SK-N-SH (cell line): ENCODE measurements at regions not wholly inside any gene's neighbourhood (a gene's known extent, or its start where the extent isn't known, plus 50 kb on each side); places are given as distances from the start of the nearest gene placed in this dataset.

Experiments
- CTCF ChIA-PET: fragments of 300-600, 350-600 bp; formaldehyde crosslinking; extraction: SDS; loops from one replicate; lab custom pipeline; 2021; lab: Yijun Ruan, JAX
- POLR2A ChIA-PET: fragments of 350-600 bp; sonication (Branson Sonifier 250); formaldehyde crosslinking; extraction: SDS; loops from one replicate; lab custom pipeline; 2020; ENCODE audit warnings: antibody characterized with exemption, inconsistent platforms; lab: Yijun Ruan, JAX
- DNase-seq: peaks from one replicate; pipeline ENCODE4 v3.0.0; 2012
- H2AFZ ChIP-seq: fragments of 200-600 bp; sonication (generic); 2 replicates; pipeline ENCODE4 v1.8.1; 2016; ENCODE audit warnings: antibody characterized with exemption, mild to moderate bottlenecking, low read depth
- H3F3A ChIP-seq: fragments of 200-600 bp; sonication (generic); replicated peaks from 2 replicates; pipeline ENCODE3; 2016; ENCODE audit warnings: antibody characterized with exemption, mild to moderate bottlenecking; ENCODE audit not compliant: insufficient read depth
- H3K27ac ChIP-seq, 2 experiments: fragments of 200-500 bp in 1 of 2; fragments of 200-600 bp in 1 of 2; sonication (Bioruptor generic) in 1 of 2; sonication (generic), shearing (Covaris generic) in 1 of 2; 2 replicates each; pipeline versions ENCODE4 v1.5.1 to v1.6.1; 2014 to 2016; ENCODE audit warnings: low read depth in 2 of 2, inconsistent platforms in 1 of 2, low read length in 1 of 2, mild to moderate bottlenecking in 1 of 2, mixed read lengths in 1 of 2
- H3K27me3 ChIP-seq: fragments of 200-600 bp; sonication (generic), shearing (Covaris generic); 2 replicates; pipeline ENCODE4 v1.6.1; 2016; ENCODE audit warnings: mixed run types; ENCODE audit not compliant: insufficient read depth
- H3K36me3 ChIP-seq, 2 experiments: fragments of 200-500 bp in 1 of 2; fragments of 200-600 bp in 1 of 2; sonication (Bioruptor generic) in 1 of 2; sonication (generic) in 1 of 2; replicated peaks in 1 of 2; 2 replicates each; pipeline versions ENCODE3 to v1.5.1; 2014 to 2016; ENCODE audit warnings: low read length in 1 of 2, mild to moderate bottlenecking in 1 of 2; ENCODE audit not compliant: insufficient read depth in 2 of 2, control insufficient read depth in 1 of 2
- H3K4me1 ChIP-seq, 2 experiments: fragments of 200-500 bp in 1 of 2; fragments of 200-600 bp in 1 of 2; sonication (Bioruptor generic) in 1 of 2; sonication (generic), shearing (Covaris generic) in 1 of 2; 2 replicates each; pipeline versions ENCODE4 v1.5.1 to v1.6.1; 2014 to 2016; ENCODE audit warnings: low read depth in 1 of 2, low read length in 1 of 2, mixed run types in 1 of 2; ENCODE audit not compliant: insufficient read depth in 2 of 2, control insufficient read depth in 1 of 2
- H3K4me2 ChIP-seq: fragments of 200-600 bp; sonication (generic), shearing (Covaris generic); 2 replicates; pipeline ENCODE4 v1.6.1; 2017; ENCODE audit warnings: mixed run types
- H3K4me3 ChIP-seq, 2 experiments: fragments of 200-500 bp in 1 of 2; fragments of 200-600 bp in 1 of 2; sonication (Bioruptor generic) in 1 of 2; sonication (generic), shearing (Covaris generic) in 1 of 2; 2 replicates each; pipeline versions ENCODE4 v1.5.1 to v1.8.1; 2014 to 2016; ENCODE audit warnings: low read depth in 2 of 2, inconsistent platforms in 1 of 2, low read length in 1 of 2, mild to moderate bottlenecking in 1 of 2, mixed read lengths in 1 of 2, moderate library complexity in 1 of 2
- H3K79me2 ChIP-seq: fragments of 200-600 bp; sonication (generic); 2 replicates; pipeline ENCODE4 v1.8.1; 2017; ENCODE audit warnings: mild to moderate bottlenecking; ENCODE audit not compliant: insufficient read depth
- H3K9ac ChIP-seq: fragments of 200-600 bp; sonication (generic); 2 replicates; pipeline ENCODE4 v1.6.1; 2017; ENCODE audit warnings: mixed run types
- H3K9me2 ChIP-seq: fragments of 200-600 bp; sonication (generic); 2 replicates; pipeline ENCODE4 v1.6.1; 2017; ENCODE audit warnings: mixed run types
- H3K9me3 ChIP-seq: fragments of 200-600 bp; sonication (generic); 2 replicates; pipeline ENCODE4 v1.6.1; 2017; ENCODE audit warnings: mixed run types, mild to moderate bottlenecking, moderate library complexity
- H4K20me1 ChIP-seq: fragments of 200-600 bp; sonication (generic); 2 replicates; pipeline ENCODE4 v1.6.1; 2017; ENCODE audit warnings: mild to moderate bottlenecking, mixed run types; ENCODE audit not compliant: insufficient read depth
- ELF1 ChIP-seq: IDR thresholded peaks from 2 replicates; pipeline ENCODE4 v1.4.0; 2012
- EP300 ChIP-seq, 2 experiments: IDR thresholded peaks; 2 replicates each; pipeline versions ENCODE4 v1.4.0 to v1.6.1; 2012; ENCODE audit warnings: borderline replicate concordance in 1 of 2, low read depth in 1 of 2, low read length in 1 of 2
- FOSL2 ChIP-seq: IDR thresholded peaks from 2 replicates; pipeline ENCODE4 v1.4.0; 2012; ENCODE audit warnings: low read depth, mild to moderate bottlenecking, moderate library complexity, borderline replicate concordance
- FOXJ3 ChIP-seq: sonication (generic); formaldehyde crosslinking; IDR thresholded peaks from 2 replicates; pipeline ENCODE4 v1.5.1; 2020; ENCODE audit warnings: mild to moderate bottlenecking, missing genetic modification reagents
- GABPA ChIP-seq: IDR thresholded peaks from 2 replicates; pipeline ENCODE4 v1.4.0; 2012; ENCODE audit warnings: low read depth, mild to moderate bottlenecking
- GATA2 ChIP-seq: sonication (generic); formaldehyde crosslinking; IDR thresholded peaks from 2 replicates; pipeline ENCODE4 v1.5.0; 2020; ENCODE audit warnings: mild to moderate bottlenecking, missing genetic modification reagents
- MAX ChIP-seq: IDR thresholded peaks from 2 replicates; pipeline ENCODE4 v1.4.0; 2012; ENCODE audit warnings: low read depth
- NFIC ChIP-seq: IDR thresholded peaks from 2 replicates; pipeline ENCODE4 v1.4.0; 2012; ENCODE audit warnings: borderline replicate concordance
- NRF1 ChIP-seq: IDR thresholded peaks from 2 replicates; pipeline ENCODE4 v1.6.1; 2012; ENCODE audit warnings: low read depth, mild to moderate bottlenecking, low read length
- PBX3 ChIP-seq: IDR thresholded peaks from 2 replicates; pipeline ENCODE4; 2012
- REST ChIP-seq: IDR thresholded peaks from 2 replicates; pipeline ENCODE4 v1.6.1; 2012; ENCODE audit warnings: mild to moderate bottlenecking, low read depth, low read length, moderate library complexity
- SIN3A ChIP-seq: IDR thresholded peaks from 2 replicates; pipeline ENCODE4 v1.6.1; 2012; ENCODE audit warnings: low read depth, mild to moderate bottlenecking, low read length, moderate library complexity, borderline replicate concordance
- TEAD4 ChIP-seq: IDR thresholded peaks from 2 replicates; pipeline ENCODE4 v1.4.0; 2012; ENCODE audit warnings: mild to moderate bottlenecking, borderline replicate concordance; ENCODE audit not compliant: insufficient read depth
- USF1 ChIP-seq: IDR thresholded peaks from 2 replicates; pipeline ENCODE4 v1.4.0; 2012; ENCODE audit warnings: low read depth, borderline replicate concordance
- USF2 ChIP-seq: fragments of 150-350 bp; IDR thresholded peaks from 2 replicates; pipeline ENCODE4 v1.6.1; 2017; ENCODE audit warnings: antibody characterized with exemption, low read length, low read depth, borderline replicate concordance
- YY1 ChIP-seq: IDR thresholded peaks from 2 replicates; pipeline ENCODE4 v1.4.0; 2012; ENCODE audit warnings: low read depth, mild to moderate bottlenecking
- WGBS: methylation state at CpG from one replicate; pipeline ENCODE4 v1.1.6; 2017; ENCODE audit warnings: low lambda C conversion rate; 5-methylcytosine and 5-hydroxymethylcytosine counted together

- Histone ChIP-seq H3K79me2 (no peaks in the 10 kb centered on the region), H3K4me1 (no peaks in the 10 kb centered on the region), H3K9me3 (no peaks in the 10 kb centered on the region), H4K20me1 (no peaks in the 10 kb centered on the region), H3F3A (no peaks in the 10 kb centered on the region), H3K9ac (no peak overlapping the region), H3K36me3 (no peaks in the 10 kb centered on the region), H3K4me2 (no peak overlapping the region), H3K4me3 (no peak overlapping the region), H2AFZ (no peak overlapping the region), H3K27me3 (no peaks in the 10 kb centered on the region; the same call in 1 of the 2 replicates), H3K27ac (no peak overlapping the region), H3K9me2 (no peaks in the 10 kb centered on the region)
- TF ChIP-seq TEAD4 (no peak), ELF1 (no peak), FOXJ3 (CRISPR knock-in tag) (no peak), USF1 (no peak), NFIC (no peak), REST (no peak), MAX (no peak), GATA2 (CRISPR knock-in tag) (no peak)
- ChIA-PET CTCF (interaction anchor here (0.8 kb wide), 1 partner anchor 17 kb away, joined by 3 read pairs; no protein-coding TSS in a partner anchor), POLR2A (no interaction called here)
- DNase-seq: no peak
These were observed 104.9 kb downstream of the CEP44 start for GRCh38 chr4:174388461-174389145.

GRCh38 chr4:174387721-174388120 lies 104.0 kb downstream of the CEP44 start:
- POLR2A ChIA-PET: no interaction called here
- 51% methylated on average over 3 of the region's 3 CpGs for WGBS
- CTCF ChIA-PET: interaction anchor here (0.7 to 1.2 kb wide), 5 partner anchors 7 to 806 kb away, joined by 3 read pairs; no protein-coding TSS in a partner anchor

More at GRCh38 chr4:174387721-174388120, 104.0 kb downstream of the CEP44 start:
- no peak overlapping the region; the same call in 1 of the 2 replicates for H2AFZ ChIP-seq
- no peak overlapping the region for H3K27ac ChIP-seq
- H3K9ac ChIP-seq: no peak overlapping the region
- H4K20me1 ChIP-seq: no peaks in the 10 kb centered on the region
- H3K9me3 ChIP-seq: no peaks in the 10 kb centered on the region
- H3K36me3 ChIP-seq: no peaks in the 10 kb centered on the region
- no peak for DNase-seq
- H3K27me3 ChIP-seq: no peaks in the 10 kb centered on the region
- H3K4me3 ChIP-seq: no peak overlapping the region
- no peaks in the 10 kb centered on the region for H3F3A ChIP-seq
- no peaks in the 10 kb centered on the region for H3K4me1 ChIP-seq
- no peak overlapping the region for H3K4me2 ChIP-seq
- no peaks in the 10 kb centered on the region for H3K9me2 ChIP-seq
- TF ChIP-seq SIN3A (no peak), ELF1 (no peak), GABPA (no peak), FOSL2 (no peak), EP300 (IDR thresholded peaks at IDR 0.05; ENCODE audit: borderline replicate concordance in 1 of 2, low read depth in 1 of 2, low read length in 1 of 2) (no peak), NRF1 (no peak), PBX3 (no peak), YY1 (no peak), USF2 (no peak)
- H3K79me2 ChIP-seq: no peaks in the 10 kb centered on the region
